ENCODE measurements at regions not wholly inside any gene's neighbourhood (a gene's known extent, or its start where the extent isn't known, plus 50 kb on each side); places are given as distances from the start of the nearest gene placed in this dataset.

- TF ChIP-seq GATA2 (IDR thresholded peaks at IDR 0.05; ENCODE audit: low read depth, low read length) (no peak), GATA3 (IDR thresholded peaks at IDR 0.05; ENCODE audit: low read depth, low read length) (no peak)
These were observed 91.6 kb downstream of the TTC32 start for GRCh38 chr2:19810148-19810547.
